Endothelial cell of umbilical vein (primary cell): ENCODE measurements at regions not wholly inside any gene's neighbourhood (a gene's known extent, or its start where the extent isn't known, plus 50 kb on each side); places are given as distances from the start of the nearest gene placed in this dataset.

Experiments
- BruUV-seq: library from RNA; stranded (reverse); fragments of 400-500 nt; replicated peaks from 2 replicates; lab custom pipeline; 2021; lab: Mats Ljungman, UMichigan
- CTCF ChIA-PET: fragments of 300-600, 350-600 bp; sonication (Branson Sonifier 250); formaldehyde crosslinking; loops from one replicate; lab custom pipeline; 2021; ENCODE audit warnings: antibody characterized with exemption, inconsistent platforms; lab: Charles Lee
- POLR2A ChIA-PET: fragments of 300-600, 350-600 bp; sonication (Branson Sonifier 250); formaldehyde crosslinking; loops from one replicate; lab custom pipeline; 2021; ENCODE audit warnings: antibody characterized with exemption, inconsistent platforms; lab: Charles Lee
- DNase-seq: peaks from one replicate; pipeline ENCODE4 v3.0.0-alpha.2; 2011; ENCODE audit warnings: low read depth, low spot score
- FAIRE-seq: peaks from 2 replicates; lab custom pipeline; 2011; peaks lifted over from hg19 to GRCh38; lab: Jason Lieb, UNC
- H2AFZ ChIP-seq: 2 replicates; pipeline ENCODE4 v1.6.0; 2012; ENCODE audit warnings: low read depth, low read length, control low read depth, inconsistent platforms
- H3K27ac ChIP-seq: 2 replicates; pipeline ENCODE4 v1.5.1; 2011; ENCODE audit warnings: low read depth, mild to moderate bottlenecking, control low read depth, low read length, moderate library complexity; ENCODE audit not compliant: insufficient read depth
- H3K27me3 ChIP-seq, 2 experiments: 2 replicates each; pipeline versions ENCODE4 v1.6.0 to v1.6.1; 2011; ENCODE audit warnings: low read length in 2 of 2, mixed read lengths in 1 of 2; ENCODE audit not compliant: control insufficient read depth in 2 of 2, insufficient read depth in 2 of 2
- H3K36me3 ChIP-seq, 2 experiments: 2 replicates in 1 of 2; 3 replicates in 1 of 2; pipeline ENCODE4 v1.5.1; 2011; ENCODE audit warnings: low read length in 2 of 2, mild to moderate bottlenecking in 1 of 2, moderate library complexity in 1 of 2; ENCODE audit not compliant: control insufficient read depth in 2 of 2, insufficient read depth in 2 of 2; ENCODE audit errors: extremely low read depth in 1 of 2
- H3K4me1 ChIP-seq: 3 replicates; pipeline ENCODE4 v1.5.1; 2011; ENCODE audit warnings: mild to moderate bottlenecking, low read length; ENCODE audit not compliant: control insufficient read depth, insufficient read depth; ENCODE audit errors: extremely low read depth
- H3K4me2 ChIP-seq: 2 replicates; pipeline ENCODE4 v1.6.1; 2011; ENCODE audit warnings: low read length, control low read depth, mixed read lengths; ENCODE audit not compliant: insufficient read depth
- H3K4me3 ChIP-seq, 3 experiments: fragments of 200-600 bp in 1 of 3; sonication (generic), shearing (Covaris generic) in 1 of 3; replicated peaks in 1 of 3; 2 replicates each; pipeline ENCODE4 v1.5.1; 2011 to 2016; ENCODE audit warnings: control low read depth in 3 of 3, low read length in 3 of 3, mild to moderate bottlenecking in 2 of 3, inconsistent platforms in 1 of 3, low read depth in 1 of 3, moderate library complexity in 1 of 3; ENCODE audit not compliant: insufficient read depth in 1 of 3
- H3K79me2 ChIP-seq: 2 replicates; pipeline ENCODE4 v1.6.0; 2012; ENCODE audit warnings: low read length, inconsistent platforms; ENCODE audit not compliant: control insufficient read depth, insufficient read depth
- H3K9ac ChIP-seq: replicated peaks from 2 replicates; pipeline ENCODE3; 2011; ENCODE audit warnings: low read length, control low read depth; ENCODE audit not compliant: insufficient read depth; ENCODE audit errors: extremely low read depth
- H3K9me1 ChIP-seq: replicated peaks from 3 replicates; pipeline ENCODE4 v1.6.0; 2011; ENCODE audit warnings: mild to moderate bottlenecking, low read length; ENCODE audit not compliant: control insufficient read depth, insufficient read depth; ENCODE audit errors: extremely low read depth
- H3K9me3 ChIP-seq: replicated peaks from 2 replicates; pipeline ENCODE4 v1.5.1; 2012; ENCODE audit warnings: low read length, inconsistent platforms; ENCODE audit not compliant: control insufficient read depth, insufficient read depth
- H4K20me1 ChIP-seq: replicated peaks from 2 replicates; pipeline ENCODE3; 2011; ENCODE audit warnings: mild to moderate bottlenecking, low read length; ENCODE audit not compliant: control insufficient read depth, insufficient read depth; ENCODE audit errors: extremely low read depth
- EZH2 ChIP-seq: IDR thresholded peaks from 2 replicates; pipeline ENCODE4 v1.6.1; 2012; ENCODE audit warnings: borderline replicate concordance, low read depth, mild to moderate bottlenecking, moderate library complexity, low read length, inconsistent platforms; ENCODE audit not compliant: severe bottlenecking
- FOS ChIP-seq: IDR thresholded peaks from 2 replicates; pipeline ENCODE4 v1.6.1; 2011; ENCODE audit warnings: mild to moderate bottlenecking, low read length, moderate library complexity, borderline replicate concordance; ENCODE audit not compliant: insufficient read depth
- GATA2 ChIP-seq: IDR thresholded peaks from 2 replicates; pipeline ENCODE4 v1.7.0; 2011; ENCODE audit warnings: low read depth, mild to moderate bottlenecking, moderate library complexity, mixed read lengths, low read length; ENCODE audit not compliant: insufficient read length, insufficient read depth
- JUN ChIP-seq: IDR thresholded peaks from 2 replicates; pipeline ENCODE4 v1.6.1; 2011; ENCODE audit warnings: borderline replicate concordance, low read depth; ENCODE audit not compliant: insufficient read length, insufficient read depth
- MYC ChIP-seq: IDR thresholded peaks from one replicate; pipeline ENCODE4 v1.6.1; 2011; ENCODE audit warnings: mild to moderate bottlenecking, low read depth, low read length
- POLR2A ChIP-seq: IDR thresholded peaks from 2 replicates; pipeline ENCODE4 v1.6.1; 2012; ENCODE audit warnings: low read depth, mild to moderate bottlenecking, control low read depth, low read length
- POLR2AphosphoS5 ChIP-seq: IDR thresholded peaks from 2 replicates; pipeline ENCODE4 v1.6.1; 2012; ENCODE audit warnings: low read depth, mild to moderate bottlenecking, control low read depth, low read length, moderate library complexity; ENCODE audit not compliant: insufficient read depth
- dilution Hi-C: fragments of 300-500 bp; cut with MboI; formaldehyde crosslinking; loops from one replicate; pipeline ENCODE4 v1.15.0; 2019; ENCODE audit warnings: low sequenced_read_pairs; ENCODE audit not compliant: extremely low pct_ligation_motif_present
- intact Hi-C: fragments of 100-400 bp; cut with micrococcal nuclease; formaldehyde crosslinking; loops from one replicate; pipeline ENCODE4 v1.10.0; 2022
- TF ChIP-seq, protein P1 (sequence below): IDR thresholded peaks from 2 replicates; pipeline ENCODE4 v1.6.1; 2011; ENCODE audit not compliant: insufficient read depth, insufficient read length
- TF ChIP-seq, protein P2 (sequence below), 2 donors: IDR thresholded peaks; 1 replicate in 1 of 2; 2 replicates in 1 of 2; pipeline ENCODE4 v1.5.1; 2011; ENCODE audit warnings: low read length in 2 of 2, mild to moderate bottlenecking in 2 of 2, moderate library complexity in 2 of 2, control low read depth in 1 of 2, inconsistent platforms in 1 of 2, low read depth in 1 of 2; ENCODE audit not compliant: insufficient read depth in 1 of 2; ENCODE audit errors: extremely low read depth in 1 of 2

DNA sequence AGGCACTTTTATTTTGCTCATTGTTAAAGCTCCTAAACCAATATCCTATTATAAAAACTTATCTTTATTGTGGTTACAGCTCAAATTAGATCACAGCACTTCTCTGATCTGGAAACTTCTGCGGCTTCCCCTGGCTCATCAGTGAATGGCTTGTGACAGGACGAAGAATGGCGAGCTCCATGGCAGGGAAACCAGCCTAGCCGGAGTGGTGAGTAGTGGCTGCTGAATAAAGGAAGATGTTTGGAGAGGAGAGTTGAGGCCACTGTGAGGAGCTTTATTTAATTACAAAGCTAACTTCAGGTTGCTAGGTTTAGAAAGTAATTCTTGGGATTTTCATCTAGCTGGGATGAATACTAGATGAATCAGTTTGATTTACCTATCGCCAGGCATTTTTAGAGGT is 213.5 kb downstream of the CYRIA start:
- dilution Hi-C loops (no loop called here), intact Hi-C loops (no loop called here)
- Histone ChIP-seq H3K27me3 (no peaks in the 10 kb centered on the region), H3K27ac (no peak overlapping the region), H3K4me3 (no peak overlapping the region), H3K4me2 (no peak overlapping the region), H3K4me1 (no peaks in the 10 kb centered on the region), H3K9me3 (no peaks in the 10 kb centered on the region), H3K9me1 (no peaks in the 10 kb centered on the region), H3K9ac (no peak overlapping the region), H4K20me1 (no peaks in the 10 kb centered on the region), H3K79me2 (no peaks in the 10 kb centered on the region), H2AFZ (no peak overlapping the region), H3K36me3 (no peaks in the 10 kb centered on the region)
- ChIA-PET CTCF (no interaction called here), POLR2A (interaction anchor here (0.6 kb wide), 1 partner anchor 792 kb away, joined by 3 read pairs; no protein-coding TSS in a partner anchor)
- DNase-seq, result no peak
- no peak for FAIRE-seq
- no TSS peak for BruUV-seq
- TF ChIP-seq POLR2A (no peak), MYC (no peak), JUN (no peak), POLR2AphosphoS5 (no peak), EZH2 (no peak)
- TF ChIP-seq, protein P1, sequence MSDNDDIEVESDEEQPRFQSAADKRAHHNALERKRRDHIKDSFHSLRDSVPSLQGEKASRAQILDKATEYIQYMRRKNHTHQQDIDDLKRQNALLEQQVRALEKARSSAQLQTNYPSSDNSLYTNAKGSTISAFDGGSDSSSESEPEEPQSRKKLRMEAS, result no peak

DNA sequence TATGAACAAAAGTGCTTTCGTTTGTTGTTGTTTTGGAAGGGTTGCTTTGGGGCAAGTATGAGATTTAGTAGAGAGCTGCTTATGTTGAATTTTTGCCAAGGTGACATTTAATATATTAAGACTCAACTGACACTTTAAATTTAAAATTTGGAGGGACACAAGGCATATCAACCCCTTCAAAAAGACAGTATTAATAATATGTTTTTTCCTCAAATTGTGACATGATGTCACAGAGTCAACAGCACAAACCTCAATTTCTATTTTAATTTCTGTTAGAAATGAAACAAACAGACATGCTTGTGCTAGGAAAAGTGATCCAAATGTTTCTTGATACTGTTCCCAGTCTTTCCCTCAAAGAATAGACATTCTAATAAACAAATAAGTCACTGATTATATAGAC is 218.9 kb downstream of the CYRIA start:
- no TSS peak for BruUV-seq
- no peak overlapping the region for H3K27ac ChIP-seq
- CTCF ChIA-PET, result no interaction called here
- no peaks in the 10 kb centered on the region for H3K79me2 ChIP-seq
- intact Hi-C loops, result no loop called here
- no peak for DNase-seq
- no peaks in the 10 kb centered on the region for H3K4me1 ChIP-seq
- no peak overlapping the region for H3K4me2 ChIP-seq
- no peaks in the 10 kb centered on the region for H3K9me1 ChIP-seq
- no peaks in the 10 kb centered on the region for H3K27me3 ChIP-seq
- dilution Hi-C loops, result no loop called here
- H2AFZ ChIP-seq, result no peak overlapping the region
- peaks cover 2% of the 10 kb centered on the region for H3K9me3 ChIP-seq
- no peaks in the 10 kb centered on the region for H3K36me3 ChIP-seq
- TF ChIP-seq FOS (no peak), GATA2 (no peak), POLR2AphosphoS5 (no peak), JUN (no peak), EZH2 (no peak), MYC (no peak), POLR2A (no peak)
- TF ChIP-seq, protein P1, result no peak
- TF ChIP-seq, protein P2, sequence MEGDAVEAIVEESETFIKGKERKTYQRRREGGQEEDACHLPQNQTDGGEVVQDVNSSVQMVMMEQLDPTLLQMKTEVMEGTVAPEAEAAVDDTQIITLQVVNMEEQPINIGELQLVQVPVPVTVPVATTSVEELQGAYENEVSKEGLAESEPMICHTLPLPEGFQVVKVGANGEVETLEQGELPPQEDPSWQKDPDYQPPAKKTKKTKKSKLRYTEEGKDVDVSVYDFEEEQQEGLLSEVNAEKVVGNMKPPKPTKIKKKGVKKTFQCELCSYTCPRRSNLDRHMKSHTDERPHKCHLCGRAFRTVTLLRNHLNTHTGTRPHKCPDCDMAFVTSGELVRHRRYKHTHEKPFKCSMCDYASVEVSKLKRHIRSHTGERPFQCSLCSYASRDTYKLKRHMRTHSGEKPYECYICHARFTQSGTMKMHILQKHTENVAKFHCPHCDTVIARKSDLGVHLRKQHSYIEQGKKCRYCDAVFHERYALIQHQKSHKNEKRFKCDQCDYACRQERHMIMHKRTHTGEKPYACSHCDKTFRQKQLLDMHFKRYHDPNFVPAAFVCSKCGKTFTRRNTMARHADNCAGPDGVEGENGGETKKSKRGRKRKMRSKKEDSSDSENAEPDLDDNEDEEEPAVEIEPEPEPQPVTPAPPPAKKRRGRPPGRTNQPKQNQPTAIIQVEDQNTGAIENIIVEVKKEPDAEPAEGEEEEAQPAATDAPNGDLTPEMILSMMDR (IDR thresholded peaks at IDR 0.05; ENCODE audit: extremely low read depth in 1 of 2, insufficient read depth in 1 of 2, low read depth in 1 of 2, low read length in 2 of 2), result no peak
- no peak overlapping the region for H3K4me3 ChIP-seq
- H4K20me1 ChIP-seq, result no peaks in the 10 kb centered on the region
- POLR2A ChIA-PET, result no interaction called here
- no peak for FAIRE-seq
- no peak overlapping the region for H3K9ac ChIP-seq
